Kidney (tissue), 13 donors: ENCODE measurements at regions not wholly inside any gene's neighbourhood (a gene's known extent, or its start where the extent isn't known, plus 50 kb on each side); places are given as distances from the start of the nearest gene placed in this dataset.

Experiments
- DNase-seq, 5 donors: peaks; one replicate each; pipeline ENCODE4 v3.0.0-alpha.2; 2013 to 2020
- FAIRE-seq: peaks from 2 replicates; lab custom pipeline; 2012; peaks lifted over from hg19 to GRCh38; lab: Jason Lieb, UNC
- H3K27ac ChIP-seq, 2 donors: one replicate each; pipeline ENCODE4 v1.7.0; 2013; ENCODE audit warnings: low read depth in 2 of 2, low read length in 2 of 2, inconsistent platforms in 1 of 2
- H3K27me3 ChIP-seq: one replicate; pipeline ENCODE4 v1.7.1; 2013; ENCODE audit warnings: low read length, inconsistent platforms; ENCODE audit not compliant: control insufficient read depth, insufficient read depth
- H3K36me3 ChIP-seq, 3 donors: one replicate each; pipeline versions ENCODE4 v1.7.0 to v1.7.1; 2013; ENCODE audit warnings: low read length in 3 of 3, control low read depth in 1 of 3, inconsistent platforms in 1 of 3; ENCODE audit not compliant: insufficient read depth in 3 of 3, control insufficient read depth in 2 of 3
- H3K4me1 ChIP-seq, 3 donors: one replicate each; pipeline versions ENCODE4 v1.7.0 to v1.7.1; 2013; ENCODE audit warnings: low read length in 3 of 3, inconsistent platforms in 1 of 3, low read depth in 1 of 3; ENCODE audit not compliant: control insufficient read depth in 2 of 3, insufficient read depth in 2 of 3
- H3K4me3 ChIP-seq, 3 donors: one replicate each; pipeline versions ENCODE4 v1.7.0 to v1.8.1; 2013; ENCODE audit warnings: low read length in 3 of 3, control low read depth in 1 of 3, inconsistent platforms in 1 of 3
- H3K9ac ChIP-seq, 3 donors: one replicate each; pipeline versions ENCODE4 v1.7.0 to v1.7.1; 2013; ENCODE audit warnings: low read length in 3 of 3, control low read depth in 1 of 3, inconsistent platforms in 1 of 3
- H3K9me3 ChIP-seq, 3 donors: one replicate each; pipeline versions ENCODE4 v1.7.0 to v1.7.1; 2013; ENCODE audit warnings: low read length in 3 of 3, control low read depth in 1 of 3, inconsistent platforms in 1 of 3; ENCODE audit not compliant: control insufficient read depth in 2 of 3, insufficient read depth in 1 of 3
- intact Hi-C: fragments of 100-400 bp; cut with DNase I; formaldehyde crosslinking; loops from one replicate; pipeline ENCODE4 v1.11.1; 2022
- TF ChIP-seq, protein P1 (sequence below): IDR thresholded peaks from 3 replicates; pipeline ENCODE4 v1.5.1; 2012; ENCODE audit warnings: mild to moderate bottlenecking, moderate library complexity, borderline replicate concordance; ENCODE audit not compliant: insufficient read depth; ENCODE audit errors: extremely low read depth
- donor health status: control.
- donor health status: control.
- donor health status: control.
- donor health status: control.
- donor health status: control.
- donor health status: DM: yes; HTN: yes; CAD: no.
- donor health status: Normal renal cell carcinoma (clear cell type).

GRCh38 chr7:145681159-145681558 is 435.4 kb upstream of the CNTNAP2 start:
- DNase-seq (no peak), FAIRE-seq (no peak)
- H3K36me3 ChIP-seq = no peaks in the 10 kb centered on the region
- no peaks in the 10 kb centered on the region for H3K4me1 ChIP-seq
- H3K4me3 ChIP-seq = no peak overlapping the region
- H3K27me3 ChIP-seq = no peaks in the 10 kb centered on the region
- no peaks in the 10 kb centered on the region for H3K9me3 ChIP-seq
- no peak overlapping the region for H3K27ac ChIP-seq
- intact Hi-C loops = no loop called here
- no peak overlapping the region for H3K9ac ChIP-seq
- TF ChIP-seq, protein P1, sequence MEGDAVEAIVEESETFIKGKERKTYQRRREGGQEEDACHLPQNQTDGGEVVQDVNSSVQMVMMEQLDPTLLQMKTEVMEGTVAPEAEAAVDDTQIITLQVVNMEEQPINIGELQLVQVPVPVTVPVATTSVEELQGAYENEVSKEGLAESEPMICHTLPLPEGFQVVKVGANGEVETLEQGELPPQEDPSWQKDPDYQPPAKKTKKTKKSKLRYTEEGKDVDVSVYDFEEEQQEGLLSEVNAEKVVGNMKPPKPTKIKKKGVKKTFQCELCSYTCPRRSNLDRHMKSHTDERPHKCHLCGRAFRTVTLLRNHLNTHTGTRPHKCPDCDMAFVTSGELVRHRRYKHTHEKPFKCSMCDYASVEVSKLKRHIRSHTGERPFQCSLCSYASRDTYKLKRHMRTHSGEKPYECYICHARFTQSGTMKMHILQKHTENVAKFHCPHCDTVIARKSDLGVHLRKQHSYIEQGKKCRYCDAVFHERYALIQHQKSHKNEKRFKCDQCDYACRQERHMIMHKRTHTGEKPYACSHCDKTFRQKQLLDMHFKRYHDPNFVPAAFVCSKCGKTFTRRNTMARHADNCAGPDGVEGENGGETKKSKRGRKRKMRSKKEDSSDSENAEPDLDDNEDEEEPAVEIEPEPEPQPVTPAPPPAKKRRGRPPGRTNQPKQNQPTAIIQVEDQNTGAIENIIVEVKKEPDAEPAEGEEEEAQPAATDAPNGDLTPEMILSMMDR = no peak

DNA sequence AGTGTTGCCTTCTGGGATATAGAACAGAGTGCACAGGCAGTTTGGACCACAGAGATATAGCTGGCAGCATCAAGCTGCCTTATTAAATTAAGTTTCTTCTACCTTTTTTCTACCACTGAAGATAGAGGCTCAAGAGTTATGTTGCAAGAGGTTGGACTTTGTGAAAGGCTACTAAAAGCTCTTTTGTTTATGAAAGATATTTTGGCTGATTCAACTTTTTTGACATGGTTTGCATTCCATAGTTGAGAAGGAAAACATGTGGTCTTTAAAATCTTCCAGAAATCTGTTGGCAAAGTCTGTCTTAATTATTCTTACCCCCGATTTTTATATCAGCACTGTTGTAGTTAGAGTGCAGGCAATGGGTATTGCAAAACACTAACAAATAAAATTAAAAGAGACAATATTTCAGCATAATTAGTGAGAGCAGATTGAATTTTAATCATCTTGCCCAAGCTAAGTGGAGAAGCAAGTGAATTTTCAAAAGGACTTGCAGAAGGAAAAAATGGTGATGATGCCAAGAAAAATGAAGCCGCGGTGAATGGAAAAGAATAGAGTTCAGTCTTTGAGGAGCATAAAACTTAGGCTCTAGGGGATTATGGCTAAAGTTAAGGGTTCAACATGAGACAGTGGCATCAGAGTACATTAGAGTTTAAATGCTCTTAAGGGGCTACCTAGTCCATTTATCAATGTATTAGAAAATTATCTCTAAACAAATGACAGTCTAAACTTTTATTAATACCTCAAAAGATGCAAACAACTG is 450.9 kb upstream of the CNTNAP2 start:
- FAIRE-seq (no peak), DNase-seq (no peak)
- intact Hi-C loops = no loop called here

GRCh38 chr7:145655666-145656065 is 460.9 kb upstream of the CNTNAP2 start:
- Histone ChIP-seq H3K9ac (no peak overlapping the region), H3K9me3 (no peaks in the 10 kb centered on the region), H3K4me1 (no peaks in the 10 kb centered on the region), H3K27me3 (no peaks in the 10 kb centered on the region), H3K4me3 (no peak overlapping the region), H3K27ac (no peak overlapping the region), H3K36me3 (no peaks in the 10 kb centered on the region)
- TF ChIP-seq, protein P1 = no peak
- DNase-seq (no peak), FAIRE-seq (no peak)
- intact Hi-C loops = no loop called here

More for the DNA sequence above, 450.9 kb upstream of the CNTNAP2 start:
- no peaks in the 10 kb centered on the region for H3K4me1 ChIP-seq
- H3K27me3 ChIP-seq = no peaks in the 10 kb centered on the region
- H3K9me3 ChIP-seq = no peaks in the 10 kb centered on the region
- no peak overlapping the region for H3K9ac ChIP-seq
- H3K27ac ChIP-seq = no peak overlapping the region
- TF ChIP-seq, protein P1 = no peak
- H3K36me3 ChIP-seq = no peaks in the 10 kb centered on the region
- no peak overlapping the region for H3K4me3 ChIP-seq
